ENCODE measurements at regions not wholly inside any gene's neighbourhood (a gene's known extent, or its start where the extent isn't known, plus 50 kb on each side); places are given as distances from the start of the nearest gene placed in this dataset.

- no peak for TF ChIP-seq POLR2A (IDR thresholded peaks at IDR 0.05)
- TF ChIP-seq, protein P1, sequence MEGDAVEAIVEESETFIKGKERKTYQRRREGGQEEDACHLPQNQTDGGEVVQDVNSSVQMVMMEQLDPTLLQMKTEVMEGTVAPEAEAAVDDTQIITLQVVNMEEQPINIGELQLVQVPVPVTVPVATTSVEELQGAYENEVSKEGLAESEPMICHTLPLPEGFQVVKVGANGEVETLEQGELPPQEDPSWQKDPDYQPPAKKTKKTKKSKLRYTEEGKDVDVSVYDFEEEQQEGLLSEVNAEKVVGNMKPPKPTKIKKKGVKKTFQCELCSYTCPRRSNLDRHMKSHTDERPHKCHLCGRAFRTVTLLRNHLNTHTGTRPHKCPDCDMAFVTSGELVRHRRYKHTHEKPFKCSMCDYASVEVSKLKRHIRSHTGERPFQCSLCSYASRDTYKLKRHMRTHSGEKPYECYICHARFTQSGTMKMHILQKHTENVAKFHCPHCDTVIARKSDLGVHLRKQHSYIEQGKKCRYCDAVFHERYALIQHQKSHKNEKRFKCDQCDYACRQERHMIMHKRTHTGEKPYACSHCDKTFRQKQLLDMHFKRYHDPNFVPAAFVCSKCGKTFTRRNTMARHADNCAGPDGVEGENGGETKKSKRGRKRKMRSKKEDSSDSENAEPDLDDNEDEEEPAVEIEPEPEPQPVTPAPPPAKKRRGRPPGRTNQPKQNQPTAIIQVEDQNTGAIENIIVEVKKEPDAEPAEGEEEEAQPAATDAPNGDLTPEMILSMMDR (IDR thresholded peaks at IDR 0.05) = no peak
Measured at GRCh38 chrX:120690344-120690743, 60.5 kb upstream of the C1GALT1C1 start.

All from esophagus squamous epithelium (tissue), 4 donors.